ENCODE measurements at regions not wholly inside any gene's neighbourhood (a gene's known extent, or its start where the extent isn't known, plus 50 kb on each side); places are given as distances from the start of the nearest gene placed in this dataset.

DNA sequence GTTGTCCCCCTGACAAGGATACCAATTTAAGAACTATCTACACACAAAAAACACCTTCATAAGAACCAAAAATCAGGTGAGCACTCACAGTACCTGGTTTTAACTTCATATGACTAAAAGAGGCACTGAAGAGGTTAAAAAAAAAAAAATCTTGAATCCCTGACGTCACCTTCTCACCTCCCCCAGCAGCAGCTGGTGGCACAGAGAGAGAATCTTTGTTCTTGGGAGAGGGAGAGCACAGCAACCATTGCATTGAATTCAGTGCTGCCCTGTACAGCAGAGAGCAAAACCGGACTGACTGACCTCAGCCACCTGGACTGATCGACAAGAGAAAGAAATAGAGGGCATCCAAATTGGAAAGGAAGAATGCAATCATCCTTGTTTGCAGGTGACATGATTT lies 566.0 kb downstream of the TMX3 start:
- Mint-ChIP-seq H3K27ac (ENCODE audit: unreplicated experiment) (no peak overlapping the region), H3K27me3 (ENCODE audit: unreplicated experiment) (no peaks in the 10 kb centered on the region), H3K4me1 (ENCODE audit: unreplicated experiment) (peaks cover 8% of the 10 kb centered on the region), H3K9me3 (ENCODE audit: unreplicated experiment) (no peaks in the 10 kb centered on the region), H3K4me3 (ENCODE audit: unreplicated experiment) (no peak overlapping the region), H3K36me3 (ENCODE audit: unreplicated experiment) (no peaks in the 10 kb centered on the region)
- TF ChIP-seq, protein P1, sequence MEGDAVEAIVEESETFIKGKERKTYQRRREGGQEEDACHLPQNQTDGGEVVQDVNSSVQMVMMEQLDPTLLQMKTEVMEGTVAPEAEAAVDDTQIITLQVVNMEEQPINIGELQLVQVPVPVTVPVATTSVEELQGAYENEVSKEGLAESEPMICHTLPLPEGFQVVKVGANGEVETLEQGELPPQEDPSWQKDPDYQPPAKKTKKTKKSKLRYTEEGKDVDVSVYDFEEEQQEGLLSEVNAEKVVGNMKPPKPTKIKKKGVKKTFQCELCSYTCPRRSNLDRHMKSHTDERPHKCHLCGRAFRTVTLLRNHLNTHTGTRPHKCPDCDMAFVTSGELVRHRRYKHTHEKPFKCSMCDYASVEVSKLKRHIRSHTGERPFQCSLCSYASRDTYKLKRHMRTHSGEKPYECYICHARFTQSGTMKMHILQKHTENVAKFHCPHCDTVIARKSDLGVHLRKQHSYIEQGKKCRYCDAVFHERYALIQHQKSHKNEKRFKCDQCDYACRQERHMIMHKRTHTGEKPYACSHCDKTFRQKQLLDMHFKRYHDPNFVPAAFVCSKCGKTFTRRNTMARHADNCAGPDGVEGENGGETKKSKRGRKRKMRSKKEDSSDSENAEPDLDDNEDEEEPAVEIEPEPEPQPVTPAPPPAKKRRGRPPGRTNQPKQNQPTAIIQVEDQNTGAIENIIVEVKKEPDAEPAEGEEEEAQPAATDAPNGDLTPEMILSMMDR (IDR thresholded peaks at IDR 0.05) = no peak
- DNase-seq (ENCODE audit: extremely low spot score, unreplicated experiment) = no peak

DNA sequence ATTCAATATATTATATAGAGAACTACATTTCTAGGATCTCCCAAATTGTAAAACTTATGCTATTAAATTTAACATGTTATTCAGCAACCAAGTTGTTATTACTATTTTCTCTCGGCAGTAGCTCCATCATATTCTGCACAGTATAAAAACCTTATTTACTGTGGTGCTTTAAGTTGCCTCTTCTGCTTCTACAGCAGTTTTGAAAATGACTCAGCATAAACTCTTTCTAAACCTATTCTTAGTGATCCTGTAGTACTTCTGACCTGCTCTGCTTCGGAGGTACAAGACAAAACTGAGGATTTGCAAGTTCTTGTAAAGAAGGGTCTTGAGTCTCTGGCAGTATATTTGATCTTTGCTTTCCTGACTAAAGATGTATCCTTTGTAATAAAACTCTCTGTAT lies 567.2 kb downstream of the TMX3 start:
- TF ChIP-seq, protein P1 (IDR thresholded peaks at IDR 0.05) = no peak
- Mint-ChIP-seq H3K27me3 (ENCODE audit: unreplicated experiment) (no peaks in the 10 kb centered on the region), H3K4me3 (ENCODE audit: unreplicated experiment) (no peak overlapping the region), H3K4me1 (ENCODE audit: unreplicated experiment) (peaks cover 8% of the 10 kb centered on the region), H3K27ac (ENCODE audit: unreplicated experiment) (peak overlapping the region; percentile 50), H3K9me3 (ENCODE audit: unreplicated experiment) (peaks cover 3% of the 10 kb centered on the region), H3K36me3 (ENCODE audit: unreplicated experiment) (peaks cover 2% of the 10 kb centered on the region)
- DNase-seq (ENCODE audit: extremely low spot score, unreplicated experiment) = no peak

DNA sequence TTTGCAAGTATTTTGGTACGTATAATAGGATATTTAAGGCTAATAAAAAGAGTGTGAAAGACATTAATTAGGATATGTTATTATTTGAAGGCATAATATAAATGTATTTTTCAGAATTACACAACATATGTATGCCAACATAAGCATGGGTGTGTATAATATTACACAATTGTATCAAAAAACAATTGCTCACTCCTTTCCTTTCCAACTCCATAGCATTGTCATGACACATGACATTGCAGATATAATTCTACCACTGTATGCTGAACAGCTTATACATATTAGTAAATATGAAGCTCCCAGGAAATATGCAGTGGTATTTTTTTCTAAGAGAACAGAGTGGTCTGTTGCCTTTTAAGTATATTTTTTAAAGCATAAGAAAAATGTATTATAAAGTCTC lies 593.1 kb downstream of the TMX3 start:
- DNase-seq (ENCODE audit: extremely low spot score, unreplicated experiment) = no peak
- Mint-ChIP-seq H3K9me3 (ENCODE audit: unreplicated experiment) (peaks cover 4% of the 10 kb centered on the region), H3K4me3 (ENCODE audit: unreplicated experiment) (no peak overlapping the region), H3K27ac (ENCODE audit: unreplicated experiment) (no peak overlapping the region), H3K36me3 (ENCODE audit: unreplicated experiment) (no peaks in the 10 kb centered on the region), H3K27me3 (ENCODE audit: unreplicated experiment) (no peaks in the 10 kb centered on the region), H3K4me1 (ENCODE audit: unreplicated experiment) (peaks cover 14% of the 10 kb centered on the region)
- TF ChIP-seq, protein P1 (IDR thresholded peaks at IDR 0.05) = no peak

DNA sequence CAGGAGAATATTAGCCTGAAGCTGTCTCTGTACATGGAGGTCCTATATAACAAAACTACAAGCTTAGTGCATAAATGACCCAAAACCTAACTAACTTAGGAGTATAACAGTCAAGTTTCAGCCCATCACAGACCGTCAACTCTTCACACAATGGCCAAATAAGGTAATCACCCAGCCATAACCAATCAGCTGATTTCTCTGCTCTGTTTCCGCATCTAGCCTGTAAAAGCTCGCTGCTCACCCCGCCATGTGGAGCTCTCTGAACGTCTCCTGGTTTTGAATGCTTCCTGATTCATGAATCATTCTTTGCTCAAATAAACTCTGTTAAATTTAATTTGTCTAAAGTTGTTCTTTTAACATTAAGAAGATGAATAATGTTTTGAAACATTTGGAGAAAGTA lies 593.6 kb downstream of the TMX3 start:
- no peak overlapping the region for H3K27ac Mint-ChIP-seq (ENCODE audit: unreplicated experiment)
- TF ChIP-seq, protein P1 (IDR thresholded peaks at IDR 0.05) = no peak

DNA sequence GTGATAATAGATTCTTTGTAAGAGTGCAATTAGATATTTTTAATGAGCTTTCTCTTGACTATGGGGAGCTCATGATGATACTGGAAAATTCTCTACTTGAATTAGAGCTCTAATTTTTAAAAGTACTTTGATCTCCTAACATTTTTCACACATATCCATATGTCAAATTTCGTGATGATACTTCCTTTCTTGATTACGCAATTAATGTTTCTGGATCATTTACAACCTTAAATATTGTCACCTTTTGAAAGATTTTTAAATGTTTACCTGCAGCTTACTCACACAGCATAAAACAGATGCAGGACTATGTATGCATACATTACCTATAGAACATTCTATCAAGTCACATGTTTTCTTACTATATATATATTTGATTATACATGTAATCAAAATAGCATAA lies 598.5 kb upstream of the DSEL start:
- no peak overlapping the region for H3K4me3 Mint-ChIP-seq (ENCODE audit: unreplicated experiment)
- H3K27me3 Mint-ChIP-seq (ENCODE audit: unreplicated experiment) = no peaks in the 10 kb centered on the region
- H3K36me3 Mint-ChIP-seq (ENCODE audit: unreplicated experiment) = no peaks in the 10 kb centered on the region
- TF ChIP-seq, protein P1 (IDR thresholded peaks at IDR 0.05) = no peak
- DNase-seq (ENCODE audit: extremely low spot score, unreplicated experiment) = no peak
- no peak overlapping the region for H3K27ac Mint-ChIP-seq (ENCODE audit: unreplicated experiment)
- H3K9me3 Mint-ChIP-seq (ENCODE audit: unreplicated experiment) = no peaks in the 10 kb centered on the region
- H3K4me1 Mint-ChIP-seq (ENCODE audit: unreplicated experiment) = no peaks in the 10 kb centered on the region

More for the DNA sequence above, 593.6 kb downstream of the TMX3 start:
- H3K27me3 Mint-ChIP-seq (ENCODE audit: unreplicated experiment) = no peaks in the 10 kb centered on the region
- H3K4me1 Mint-ChIP-seq (ENCODE audit: unreplicated experiment) = peaks cover 14% of the 10 kb centered on the region
- H3K9me3 Mint-ChIP-seq (ENCODE audit: unreplicated experiment) = peaks cover 4% of the 10 kb centered on the region
- no peak for DNase-seq (ENCODE audit: extremely low spot score, unreplicated experiment)
- H3K36me3 Mint-ChIP-seq (ENCODE audit: unreplicated experiment) = no peaks in the 10 kb centered on the region
- no peak overlapping the region for H3K4me3 Mint-ChIP-seq (ENCODE audit: unreplicated experiment)
